GDM1 (cell line): ENCODE measurements at regions not wholly inside any gene's neighbourhood (a gene's known extent, or its start where the extent isn't known, plus 50 kb on each side); places are given as distances from the start of the nearest gene placed in this dataset.

Experiments
- DNase-seq: peaks from one replicate; lab custom pipeline; 2025; lab: John Stamatoyannopoulos, UW

- peak; percentile 80 for DNase-seq
These were observed 241.4 kb downstream of the EDEM1 start for GRCh38 chr3:5428607-5429516.

DNA sequence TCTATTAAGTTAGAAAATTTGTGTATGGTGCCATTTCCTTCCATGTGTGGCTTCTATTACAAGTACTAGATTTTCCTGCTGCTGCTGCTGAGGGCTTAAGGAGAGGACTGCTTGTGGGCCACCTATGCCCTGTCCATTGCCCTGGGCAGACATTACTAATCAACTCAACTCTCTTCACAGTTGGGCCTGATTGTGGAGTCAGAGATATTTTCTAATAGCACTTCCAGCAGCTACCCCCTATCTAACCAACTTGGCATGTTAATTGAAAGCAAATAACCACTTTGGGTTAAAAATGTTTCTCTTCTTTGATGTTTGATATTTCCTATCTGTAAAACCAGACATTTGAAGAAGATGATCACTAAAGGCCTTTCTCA, 242.0 kb downstream of the EDEM1 start:
- no peak for DNase-seq

- DNase-seq = no peak
These were observed 243.2 kb downstream of the EDEM1 start for GRCh38 chr3:5430701-5431100.

DNA sequence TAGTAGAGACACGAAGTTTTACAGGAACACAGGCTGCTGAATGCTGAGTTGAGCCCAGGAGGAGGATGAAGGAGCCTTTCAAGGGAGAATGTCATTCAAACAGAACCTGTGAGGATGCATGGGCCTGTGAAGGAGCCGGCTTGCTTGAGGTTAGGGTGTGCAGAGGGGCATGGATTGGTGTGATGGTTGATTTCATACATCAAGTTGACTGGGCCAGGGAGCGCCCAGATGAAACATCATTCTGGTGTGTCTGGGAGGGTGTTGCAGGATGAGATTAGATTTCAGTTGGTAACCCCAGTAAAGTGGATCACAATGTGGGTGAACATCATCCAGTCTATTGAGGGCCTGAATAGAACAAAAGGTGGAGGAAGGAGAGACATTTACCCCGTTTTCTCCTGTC, 243.6 kb downstream of the EDEM1 start:
- no peak for DNase-seq

DNA sequence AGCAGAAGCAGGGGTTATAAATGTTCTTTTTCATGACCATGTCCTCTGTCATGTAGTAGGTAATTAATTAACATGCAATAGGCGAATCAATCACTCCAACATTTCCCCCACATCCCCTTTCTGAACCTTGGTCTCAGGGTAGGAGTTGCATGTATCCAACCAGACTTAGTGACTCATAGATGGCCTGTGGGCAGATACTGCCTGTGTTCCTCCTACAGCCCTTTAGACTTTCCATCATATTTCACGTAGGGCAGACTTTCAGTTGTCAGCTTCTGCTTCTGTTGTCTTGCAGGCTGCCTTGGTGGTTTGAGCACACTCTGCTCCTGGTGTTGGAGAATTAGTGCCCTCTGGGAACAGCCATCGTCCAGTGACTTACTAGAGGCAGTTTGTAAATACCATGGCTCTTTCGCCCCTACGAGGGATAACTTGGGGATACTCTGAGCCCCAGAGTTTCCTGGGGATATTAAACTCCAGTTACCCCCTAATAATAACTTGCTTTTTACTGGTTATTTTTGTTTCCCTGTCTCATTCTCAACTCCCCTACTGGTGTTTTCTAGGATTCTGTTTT, 244.4 kb downstream of the EDEM1 start:
- peak; percentile 68 for DNase-seq

DNA sequence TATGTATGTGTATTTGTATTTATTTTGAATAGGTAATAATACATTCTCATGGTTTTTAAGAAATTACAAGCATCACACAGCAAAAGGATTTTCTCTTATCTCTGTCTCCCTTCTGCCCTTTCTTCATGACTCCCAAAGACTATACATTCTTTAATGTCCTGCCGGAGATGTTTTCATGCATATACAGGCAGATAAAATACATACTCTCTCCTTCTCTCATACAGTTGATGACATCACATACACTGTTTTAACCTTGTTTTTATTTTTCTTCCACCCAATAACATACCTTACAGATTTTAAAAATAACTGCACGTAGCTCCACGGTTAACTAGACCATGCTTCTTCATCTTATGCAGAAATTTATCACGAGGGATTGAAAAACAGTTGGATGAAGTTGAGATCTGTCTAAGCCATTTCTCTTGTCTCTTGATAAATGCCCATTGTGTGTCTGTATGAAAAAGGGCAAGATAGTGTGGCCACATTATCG, 249.8 kb downstream of the EDEM1 start:
- no peak for DNase-seq

- DNase-seq = no peak
These were observed 250.3 kb downstream of the EDEM1 start for GRCh38 chr3:5437783-5438323.

DNA sequence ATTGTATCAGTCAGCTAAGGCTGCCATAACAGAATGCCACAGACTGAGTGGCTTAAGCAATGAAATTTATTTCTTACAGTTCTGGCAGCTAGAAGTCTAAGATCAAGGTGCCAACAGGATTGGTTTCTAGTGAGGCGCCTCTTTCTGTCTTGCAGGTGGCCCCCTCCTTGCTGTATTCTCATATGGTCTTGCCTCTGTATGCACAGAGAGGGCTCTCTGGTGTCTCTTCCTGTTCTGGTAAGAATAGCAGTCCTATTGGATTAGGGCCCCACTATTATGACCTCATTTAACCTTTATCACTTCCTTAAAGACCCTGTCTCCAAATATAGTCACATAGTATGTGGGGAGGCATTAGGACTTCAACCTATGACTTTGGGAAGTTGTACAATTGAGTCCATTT, 253.9 kb downstream of the EDEM1 start:
- DNase-seq = no peak

DNA sequence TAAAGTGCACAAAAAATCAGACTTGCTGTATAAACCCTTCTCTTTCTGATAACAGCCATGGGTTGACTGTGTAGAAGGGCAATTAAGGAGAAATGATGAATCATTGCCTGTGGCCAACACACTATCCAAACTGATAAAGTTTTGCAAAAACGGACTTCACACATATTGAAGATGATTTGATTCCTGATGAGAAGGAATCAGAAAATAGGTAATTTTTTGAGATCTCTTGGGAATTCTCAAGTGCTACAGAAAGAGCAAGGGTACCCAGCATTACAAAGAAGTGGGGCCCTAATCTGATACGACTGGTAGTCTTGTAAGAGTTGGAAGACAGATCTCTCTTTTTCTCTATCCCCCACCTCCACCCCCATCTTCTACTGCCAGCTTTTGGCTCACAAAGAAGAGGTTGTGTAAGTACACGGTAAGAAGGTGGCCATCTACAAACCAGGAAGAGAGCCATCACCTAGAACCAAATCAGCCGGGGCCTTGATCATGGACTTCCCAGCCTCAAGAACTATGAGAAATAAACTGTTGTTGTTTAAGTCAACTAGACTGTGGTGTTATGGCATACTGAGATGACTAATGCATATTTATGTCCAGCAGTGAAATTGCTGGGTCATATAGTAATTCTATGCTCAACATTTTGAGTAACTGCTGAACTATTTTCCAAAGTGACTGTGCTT, 254.7 kb downstream of the EDEM1 start:
- no peak for DNase-seq

DNA sequence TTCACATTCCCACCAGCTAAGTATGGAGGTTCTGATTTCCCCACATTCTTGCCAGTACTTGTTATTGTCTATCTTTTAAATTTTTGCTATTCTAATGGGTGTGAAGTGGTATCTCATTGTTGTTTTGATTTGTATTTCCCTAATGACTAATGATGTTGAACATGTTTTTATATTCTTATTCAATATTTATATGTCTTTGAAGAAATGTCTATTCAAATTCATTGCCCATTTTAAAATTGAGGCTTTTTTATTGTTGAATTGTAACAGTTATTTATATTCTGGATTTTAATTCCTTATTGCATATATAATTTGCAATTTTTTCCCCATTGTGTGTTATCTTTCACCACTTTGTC, 255.3 kb downstream of the EDEM1 start:
- no peak for DNase-seq

DNA sequence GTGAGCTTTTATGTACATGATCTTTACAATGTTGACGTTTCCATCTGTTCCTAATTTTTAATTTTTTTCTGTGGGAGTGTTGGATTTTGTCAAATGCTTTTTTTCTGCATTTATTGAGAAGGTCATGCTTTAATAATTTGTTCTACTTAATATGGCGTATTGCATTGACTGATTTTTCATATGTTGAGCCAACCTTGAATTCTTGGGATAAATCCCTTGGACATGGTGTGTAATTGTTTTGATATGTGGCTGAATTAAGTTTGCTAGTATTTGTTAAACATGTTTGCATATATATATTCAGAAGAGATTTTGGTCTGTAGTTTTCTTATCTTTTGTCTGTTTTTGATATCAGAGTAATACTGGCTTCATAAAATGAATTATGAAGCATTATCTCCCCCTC, 256.7 kb downstream of the EDEM1 start:
- no peak for DNase-seq

- no peak for DNase-seq
These were observed 258.2 kb downstream of the EDEM1 start for GRCh38 chr3:5445676-5446201.

DNA sequence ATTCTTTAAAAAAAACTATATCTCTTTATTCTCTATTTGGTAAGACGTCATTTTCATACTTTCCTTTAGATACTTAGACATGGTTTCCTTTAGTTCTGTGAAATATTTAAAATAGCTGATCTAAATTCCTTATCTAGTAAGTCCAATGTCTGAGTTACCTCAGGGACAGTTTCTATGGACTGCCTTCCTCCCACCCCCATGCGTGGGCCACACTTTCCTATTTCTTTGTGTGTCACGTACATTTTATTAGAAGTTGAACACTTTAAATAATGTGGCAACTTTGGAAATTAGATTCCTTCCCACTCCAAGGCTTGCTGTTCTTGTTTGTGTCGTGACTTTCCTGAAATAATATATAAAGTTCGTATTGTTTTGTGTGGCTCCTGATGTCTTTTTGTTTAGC, 260.7 kb downstream of the EDEM1 start:
- DNase-seq = no peak

GRCh38 chr3:5448816-5449215, 261.3 kb downstream of the EDEM1 start:
- no peak for DNase-seq

- no peak for DNase-seq
These were observed 268.7 kb downstream of the EDEM1 start for GRCh38 chr3:5456199-5456598.

DNA sequence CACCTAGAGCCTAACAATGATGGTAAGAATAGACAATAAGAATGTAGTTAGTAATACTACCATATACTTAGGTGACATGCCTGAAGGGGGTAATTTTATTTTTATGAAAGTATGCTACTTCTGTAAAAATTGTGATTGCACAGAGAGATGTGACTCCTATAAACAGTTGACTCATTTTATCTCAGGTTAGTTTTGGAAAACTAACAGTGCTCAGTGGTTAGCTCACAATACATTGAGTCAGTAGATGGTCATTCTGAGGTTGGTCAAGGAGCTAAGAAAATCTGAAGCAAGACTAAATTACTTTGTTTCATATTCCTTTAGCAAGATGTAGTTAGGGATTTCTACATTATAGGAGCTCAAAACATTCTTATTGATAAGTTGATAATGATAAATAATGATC, 271.0 kb downstream of the EDEM1 start:
- DNase-seq = no peak

GRCh38 chr3:5462086-5462485, 274.6 kb downstream of the EDEM1 start:
- DNase-seq = no peak

- peak; percentile 39 for DNase-seq
These were observed 276.5 kb downstream of the EDEM1 start for GRCh38 chr3:5463991-5464390.

DNA sequence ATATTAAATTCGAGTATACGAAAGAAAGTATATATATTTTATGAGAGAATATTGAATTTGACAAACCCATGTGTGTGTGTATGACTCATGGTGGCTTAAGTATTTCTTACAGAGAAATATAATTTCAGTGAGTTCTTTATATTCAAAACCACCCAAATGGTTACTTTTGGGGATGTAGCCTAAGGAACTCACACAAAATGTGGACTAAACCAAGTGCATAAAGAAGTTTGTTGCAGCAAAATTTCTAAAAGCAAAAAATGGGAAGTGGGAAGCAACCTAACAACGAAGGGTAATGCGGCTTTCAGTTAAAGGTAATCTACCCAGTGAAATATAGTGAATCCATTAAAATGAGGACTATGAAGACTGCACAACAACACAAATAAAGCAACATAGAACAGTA, 277.1 kb downstream of the EDEM1 start:
- no peak for DNase-seq

DNA sequence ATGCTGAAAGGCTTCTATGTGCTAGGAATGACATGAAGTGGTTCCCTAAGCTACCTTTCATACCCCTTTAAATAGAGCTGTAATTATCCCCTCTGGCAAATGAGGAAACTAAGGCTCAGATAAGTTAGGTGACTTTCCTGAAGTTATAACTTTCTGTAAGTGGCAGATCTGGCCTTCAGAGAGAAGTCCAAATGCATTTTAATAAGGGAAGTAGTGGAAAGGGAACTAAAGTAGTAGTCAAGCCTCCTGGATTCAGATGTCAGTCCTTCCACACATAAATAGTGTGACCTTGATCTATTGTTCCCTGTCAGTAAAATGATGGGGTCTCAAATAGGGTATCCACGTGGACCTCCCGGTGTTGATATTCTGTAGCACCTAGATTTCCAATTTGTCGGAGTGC, 277.7 kb downstream of the EDEM1 start:
- DNase-seq = no peak

DNA sequence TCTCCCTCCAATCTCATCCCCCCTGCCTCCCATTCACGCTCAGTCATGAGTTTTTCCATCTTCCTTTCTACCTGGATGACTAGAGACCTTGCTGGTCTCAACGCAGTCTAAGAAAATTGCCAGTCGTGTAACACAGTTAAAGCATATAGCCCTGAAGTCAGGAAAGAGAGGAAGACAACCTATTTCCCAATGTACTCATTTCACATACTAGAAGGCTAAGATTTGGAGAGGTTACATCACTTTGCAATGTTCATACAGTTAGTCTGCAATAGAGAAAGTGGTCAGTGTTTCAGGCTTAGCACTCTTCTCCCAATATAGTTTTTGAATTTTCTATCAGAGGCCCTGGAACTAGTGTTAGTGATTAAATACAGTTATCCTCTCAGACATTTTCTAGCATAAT, 278.6 kb downstream of the EDEM1 start:
- DNase-seq = no peak

GRCh38 chr3:5466717-5467116, 279.2 kb downstream of the EDEM1 start:
- DNase-seq = no peak

DNA sequence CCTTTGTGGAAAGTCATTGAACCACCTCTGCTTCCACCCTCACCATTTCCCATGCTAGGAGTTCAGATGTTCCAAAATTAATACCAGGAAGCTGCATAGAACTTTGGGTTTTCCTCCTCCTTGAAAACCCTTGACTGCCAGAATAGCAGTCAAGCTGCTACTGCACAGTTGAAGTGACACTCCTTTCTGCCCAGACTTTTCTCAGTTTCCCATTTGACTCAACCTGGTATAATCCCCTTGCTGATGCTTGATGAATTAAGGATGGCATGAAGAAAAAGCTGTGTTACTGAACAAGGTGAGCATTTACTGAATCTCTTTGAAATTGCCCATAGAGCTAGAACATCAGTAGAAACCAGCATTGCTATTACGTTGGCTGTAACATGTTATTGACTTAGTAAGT, 286.0 kb downstream of the EDEM1 start:
- no peak for DNase-seq
